ENCODE measurements at regions not wholly inside any gene's neighbourhood (a gene's known extent, or its start where the extent isn't known, plus 50 kb on each side); places are given as distances from the start of the nearest gene placed in this dataset.

GRCh38 chr6:82056567-82056966 lies 191.0 kb downstream of the IBTK start:
- TF ChIP-seq CTCF (IDR thresholded peaks at IDR 0.05), result no peak
- no peak for TF ChIP-seq EP300 (IDR thresholded peaks at IDR 0.05)
